ENCODE measurements at regions not wholly inside any gene's neighbourhood (a gene's known extent, or its start where the extent isn't known, plus 50 kb on each side); places are given as distances from the start of the nearest gene placed in this dataset.

DNA sequence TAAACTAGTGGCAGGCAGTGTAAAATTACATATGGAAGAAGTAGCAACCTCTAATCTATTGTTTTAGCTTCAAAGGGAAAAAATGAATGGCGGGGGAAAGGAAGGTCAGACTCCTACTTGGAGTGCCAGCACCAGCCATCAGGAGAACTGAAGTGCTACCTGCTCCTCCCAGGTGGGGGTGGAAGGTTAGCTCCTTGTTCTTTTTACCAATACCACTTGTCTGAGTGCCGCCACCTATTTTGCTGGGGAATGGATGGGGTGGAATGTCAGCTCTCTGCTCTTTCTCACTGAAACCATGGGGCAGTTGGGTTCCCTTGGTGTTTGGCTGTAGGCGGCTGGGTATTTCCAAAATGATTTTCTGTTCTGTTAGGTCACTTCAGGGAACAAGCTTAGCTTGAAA is 428.7 kb upstream of the EPHA3 start:
- TF ChIP-seq, protein P1, sequence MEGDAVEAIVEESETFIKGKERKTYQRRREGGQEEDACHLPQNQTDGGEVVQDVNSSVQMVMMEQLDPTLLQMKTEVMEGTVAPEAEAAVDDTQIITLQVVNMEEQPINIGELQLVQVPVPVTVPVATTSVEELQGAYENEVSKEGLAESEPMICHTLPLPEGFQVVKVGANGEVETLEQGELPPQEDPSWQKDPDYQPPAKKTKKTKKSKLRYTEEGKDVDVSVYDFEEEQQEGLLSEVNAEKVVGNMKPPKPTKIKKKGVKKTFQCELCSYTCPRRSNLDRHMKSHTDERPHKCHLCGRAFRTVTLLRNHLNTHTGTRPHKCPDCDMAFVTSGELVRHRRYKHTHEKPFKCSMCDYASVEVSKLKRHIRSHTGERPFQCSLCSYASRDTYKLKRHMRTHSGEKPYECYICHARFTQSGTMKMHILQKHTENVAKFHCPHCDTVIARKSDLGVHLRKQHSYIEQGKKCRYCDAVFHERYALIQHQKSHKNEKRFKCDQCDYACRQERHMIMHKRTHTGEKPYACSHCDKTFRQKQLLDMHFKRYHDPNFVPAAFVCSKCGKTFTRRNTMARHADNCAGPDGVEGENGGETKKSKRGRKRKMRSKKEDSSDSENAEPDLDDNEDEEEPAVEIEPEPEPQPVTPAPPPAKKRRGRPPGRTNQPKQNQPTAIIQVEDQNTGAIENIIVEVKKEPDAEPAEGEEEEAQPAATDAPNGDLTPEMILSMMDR (IDR thresholded peaks at IDR 0.05), result no peak
- no peak for TF ChIP-seq POLR2A (IDR thresholded peaks at IDR 0.05)

All from uterus (tissue), 2 donors.